Esophagus muscularis mucosa (tissue), 4 donors: ENCODE measurements at regions not wholly inside any gene's neighbourhood (a gene's known extent, or its start where the extent isn't known, plus 50 kb on each side); places are given as distances from the start of the nearest gene placed in this dataset.

Experiments used
- DNase-seq: peaks from one replicate; pipeline ENCODE4 v3.0.0-alpha.2; 2017; ENCODE audit errors: extremely low spot score
- H3K27ac ChIP-seq, 4 donors: fragments of 200-600 bp; sonication (generic); replicated peaks in 1 of 4; 1 replicate in 3 of 4; 2 replicates in 1 of 4; pipeline ENCODE4 v1.5.1; 2016 to 2019; ENCODE audit warnings: mild to moderate bottlenecking in 1 of 4
- H3K27me3 ChIP-seq, 4 donors: fragments of 200-600 bp; sonication (generic); one replicate each; pipeline versions ENCODE4 v1.5.1 to v1.6.0; 2016 to 2019
- H3K36me3 ChIP-seq, 4 donors: fragments of 200-600 bp; sonication (generic); one replicate each; pipeline ENCODE4 v1.5.1; 2016 to 2019
- H3K4me1 ChIP-seq, 4 donors: fragments of 200-600 bp; sonication (generic); one replicate each; pipeline ENCODE4 v1.5.1; 2016 to 2019
- H3K4me3 ChIP-seq, 4 donors: fragments of 200-600 bp; sonication (generic); 1 replicate in 2 of 4; 2 replicates in 2 of 4; pipeline ENCODE4 v1.5.1; 2016 to 2019; ENCODE audit warnings: mild to moderate bottlenecking in 4 of 4, moderate library complexity in 1 of 4
- H3K9me3 ChIP-seq, 4 donors: fragments of 200-600 bp; sonication (generic); 1 replicate in 3 of 4; 2 replicates in 1 of 4; pipeline ENCODE4 v1.5.1; 2016 to 2019
- CTCF ChIP-seq, 3 experiments: fragments of 200-600 bp in 2 of 3; fragments of 450-650 bp in 1 of 3; sonication (generic) in 2 of 3; IDR thresholded peaks; one replicate each; pipeline ENCODE4 v1.5.1; 2017 to 2019; ENCODE audit warnings: antibody characterized with exemption in 3 of 3, mild to moderate bottlenecking in 2 of 3, moderate library complexity in 1 of 3
- EP300 ChIP-seq: sonication (generic); formaldehyde crosslinking; IDR thresholded peaks from one replicate; pipeline ENCODE4 v1.6.1; 2017; ENCODE audit warnings: antibody characterized with exemption
- POLR2A ChIP-seq: fragments of 450-650 bp; IDR thresholded peaks from one replicate; pipeline ENCODE4 v1.6.1; 2017; ENCODE audit warnings: antibody characterized with exemption, moderate library complexity, mild to moderate bottlenecking, low read depth
- POLR2AphosphoS5 ChIP-seq, 2 donors: sonication (generic); formaldehyde crosslinking; IDR thresholded peaks; one replicate each; pipeline ENCODE4 v1.6.1; 2017; ENCODE audit warnings: antibody characterized with exemption in 2 of 2
- WGBS: methylation state at CpG from one replicate; pipeline ENCODE4 v1.1.5; 2018; 5-methylcytosine and 5-hydroxymethylcytosine counted together
- intact Hi-C: fragments of 100-400 bp; cut with DNase I; formaldehyde crosslinking; loops from one replicate; pipeline ENCODE4 v1.15.1; 2023

- 85% methylated on average over 3 of the region's 3 CpGs for WGBS
Observed at GRCh38 chr1:221804303-221804702, 62.4 kb upstream of the DUSP10 start.

DNA sequence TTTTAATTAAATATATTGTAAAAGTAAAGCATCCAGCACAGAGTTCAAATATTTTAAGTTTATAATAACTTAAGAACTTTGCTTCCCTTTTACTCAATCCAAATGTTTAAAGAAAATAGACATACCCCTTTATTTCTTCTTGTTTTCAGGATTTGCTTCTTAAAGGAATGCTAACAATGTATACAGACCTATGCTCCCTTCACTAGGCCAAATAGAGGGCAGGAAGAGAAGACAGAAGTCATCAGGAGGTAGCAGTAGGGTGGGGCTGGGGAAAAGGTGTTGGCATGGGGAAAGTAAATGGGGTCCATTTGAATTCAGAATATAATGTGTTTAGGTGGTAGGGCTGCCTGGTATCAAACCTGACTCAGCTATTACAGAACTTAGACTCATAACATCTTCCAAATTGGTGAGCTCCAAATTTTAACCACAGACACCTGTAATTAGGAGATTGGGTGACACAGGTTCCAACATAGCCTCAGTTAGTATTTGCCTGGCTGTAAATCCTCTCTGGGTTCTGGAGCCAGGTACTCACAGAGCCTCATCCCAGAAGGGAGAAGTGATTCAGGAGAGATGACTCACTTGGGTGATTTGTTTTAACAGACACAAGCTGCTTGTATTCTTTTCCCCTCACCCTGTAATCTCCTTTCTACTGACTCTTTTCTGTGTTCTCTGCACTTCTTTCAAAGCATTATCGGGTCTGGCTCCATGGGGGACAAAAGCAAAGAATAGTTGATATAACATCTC, 60.1 kb upstream of the DUSP10 start:
- DNase-seq = no peak
- intact Hi-C loops = no loop called here
- Histone ChIP-seq H3K36me3 (no peaks in the 10 kb centered on the region), H3K4me1 (no peaks in the 10 kb centered on the region), H3K9me3 (peaks cover 0 to 4% (median 0%) of the 10 kb centered on the region in 4 donors), H3K27me3 (no peaks in the 10 kb centered on the region), H3K27ac (no peak overlapping the region), H3K4me3 (no peak overlapping the region)
- TF ChIP-seq CTCF (IDR thresholded peaks at IDR 0.05) (no peak), POLR2A (no peak), EP300 (no peak), POLR2AphosphoS5 (IDR thresholded peaks at IDR 0.05) (no peak)
- 58% methylated on average over 1 of the region's 1 CpG for WGBS

More at GRCh38 chr1:221804303-221804702, 62.4 kb upstream of the DUSP10 start:
- Histone ChIP-seq H3K4me1 (no peaks in the 10 kb centered on the region), H3K27ac (no peak overlapping the region), H3K36me3 (no peaks in the 10 kb centered on the region), H3K27me3 (no peaks in the 10 kb centered on the region), H3K4me3 (no peak overlapping the region), H3K9me3 (peaks cover 0 to 3% (median 0%) of the 10 kb centered on the region in 4 donors)
- intact Hi-C loops = no loop called here
- DNase-seq = no peak
- TF ChIP-seq EP300 (no peak), POLR2AphosphoS5 (IDR thresholded peaks at IDR 0.05) (no peak), CTCF (IDR thresholded peaks at IDR 0.05) (no peak), POLR2A (no peak)

GRCh38 chr1:221801251-221801661, 59.4 kb upstream of the DUSP10 start:
- H3K27ac ChIP-seq = no peak overlapping the region
- DNase-seq = no peak
- 100% methylated on average over 3 of the region's 3 CpGs for WGBS
- no peaks in the 10 kb centered on the region for H3K27me3 ChIP-seq
- TF ChIP-seq POLR2AphosphoS5 (IDR thresholded peaks at IDR 0.05) (no peak), POLR2A (no peak), EP300 (no peak), CTCF (IDR thresholded peaks at IDR 0.05) (no peak)
- peaks cover 0 to 4% (median 0%) of the 10 kb centered on the region in 4 donors for H3K9me3 ChIP-seq
- no peak overlapping the region for H3K4me3 ChIP-seq
- intact Hi-C loops = no loop called here
- no peaks in the 10 kb centered on the region for H3K4me1 ChIP-seq
- H3K36me3 ChIP-seq = no peaks in the 10 kb centered on the region

DNA sequence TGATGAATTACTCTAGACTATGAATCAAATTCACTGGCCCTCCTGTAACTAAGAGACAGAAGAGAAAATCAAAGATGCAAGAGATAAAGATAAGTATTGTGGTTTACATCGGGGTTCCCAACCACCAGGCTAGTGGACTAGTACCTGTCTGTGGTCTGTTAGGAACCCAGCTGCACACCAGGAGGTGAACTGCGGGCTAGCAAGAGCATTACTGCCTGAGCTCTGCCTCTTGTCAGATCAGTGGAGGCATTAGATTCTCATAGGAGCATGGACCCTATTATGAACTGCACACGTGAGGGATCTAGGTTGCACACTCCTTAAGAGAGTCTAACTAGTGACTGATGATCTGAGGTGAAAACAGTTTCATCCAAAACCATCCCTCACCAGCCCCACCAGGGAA, 58.9 kb upstream of the DUSP10 start:
- Histone ChIP-seq H3K4me3 (no peak overlapping the region), H3K4me1 (no peaks in the 10 kb centered on the region), H3K36me3 (no peaks in the 10 kb centered on the region), H3K27ac (no peak overlapping the region), H3K9me3 (peaks cover 0 to 4% (median 0%) of the 10 kb centered on the region in 4 donors), H3K27me3 (no peaks in the 10 kb centered on the region)
- TF ChIP-seq POLR2AphosphoS5 (IDR thresholded peaks at IDR 0.05) = no peak
- no peak for TF ChIP-seq POLR2A
- TF ChIP-seq CTCF (IDR thresholded peaks at IDR 0.05) = no peak
- no peak for TF ChIP-seq EP300
- no peak for DNase-seq
- WGBS = 69% methylated on average over 3 of the region's 3 CpGs
- intact Hi-C loops = no loop called here

DNA sequence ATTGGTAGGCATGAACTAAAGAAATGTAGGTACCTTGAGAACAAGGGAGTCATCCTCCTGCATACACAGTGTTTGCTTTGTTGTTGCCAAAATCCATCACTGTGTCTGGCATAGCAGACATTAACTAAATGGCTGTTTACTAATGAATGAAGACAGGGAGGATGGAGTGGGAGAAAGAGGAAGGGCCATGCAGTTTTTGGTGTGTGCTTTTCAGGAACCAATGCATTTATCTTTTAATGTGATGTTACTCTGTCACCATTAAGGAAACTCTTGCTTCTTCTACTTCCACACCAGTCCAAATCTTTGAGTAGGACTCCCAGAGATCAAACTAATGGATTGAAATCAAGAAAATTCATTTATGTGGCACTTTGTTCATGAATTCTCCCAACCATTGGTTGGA, 55.6 kb upstream of the DUSP10 start:
- no peaks in the 10 kb centered on the region for H3K36me3 ChIP-seq
- H3K27me3 ChIP-seq = no peaks in the 10 kb centered on the region
- intact Hi-C loops = no loop called here
- no peak overlapping the region for H3K4me3 ChIP-seq
- no peak overlapping the region for H3K27ac ChIP-seq
- H3K9me3 ChIP-seq = peaks cover 0 to 4% (median 0%) of the 10 kb centered on the region in 4 donors
- no peaks in the 10 kb centered on the region for H3K4me1 ChIP-seq
- DNase-seq = no peak
- no peak for TF ChIP-seq EP300
- no peak for TF ChIP-seq CTCF (IDR thresholded peaks at IDR 0.05)
- TF ChIP-seq POLR2AphosphoS5 (IDR thresholded peaks at IDR 0.05) = no peak
- no peak for TF ChIP-seq POLR2A
